ENCODE measurements at regions not wholly inside any gene's neighbourhood (a gene's known extent, or its start where the extent isn't known, plus 50 kb on each side); places are given as distances from the start of the nearest gene placed in this dataset.

GRCh38 chr18:34640276-34640675, 69.8 kb upstream of the DTNA start:
- no peak for DNase-seq (ENCODE audit: low spot score)

GRCh38 chr18:34643989-34644388, 66.1 kb upstream of the DTNA start:
- peak; percentile 28 for DNase-seq (ENCODE audit: low spot score)

- DNase-seq (ENCODE audit: low spot score) = no peak
Measured at GRCh38 chr18:34647251-34647650, 62.8 kb upstream of the DTNA start.

- DNase-seq (ENCODE audit: low spot score) = no peak
Measured at GRCh38 chr18:34648269-34648985, 61.7 kb upstream of the DTNA start.

GRCh38 chr18:34649080-34649479, 61.0 kb upstream of the DTNA start:
- no peak for DNase-seq (ENCODE audit: low spot score)

GRCh38 chr18:34650121-34650545, 60.0 kb upstream of the DTNA start:
- DNase-seq (ENCODE audit: low spot score) = no peak

GRCh38 chr18:34651586-34652369, 58.3 kb upstream of the DTNA start:
- DNase-seq (ENCODE audit: low spot score) = no peak

- DNase-seq (ENCODE audit: low spot score) = no peak
Measured at GRCh38 chr18:34655131-34655530, 55.0 kb upstream of the DTNA start.

GRCh38 chr18:34657860-34658500, 52.1 kb upstream of the DTNA start:
- DNase-seq (ENCODE audit: low spot score) = no peak

GRCh38 chr18:34659579-34660517, 50.2 kb upstream of the DTNA start:
- peak; percentile 87 for DNase-seq (ENCODE audit: low spot score)

Data from globus pallidus (tissue), 1 donor.